ENCODE measurements at regions not wholly inside any gene's neighbourhood (a gene's known extent, or its start where the extent isn't known, plus 50 kb on each side); places are given as distances from the start of the nearest gene placed in this dataset.
"Not testable (repeated sequence)": the region's sequence is repeated elsewhere in the genome, so short reads cannot be mapped to it uniquely, and the experiment has no call there.

DNA sequence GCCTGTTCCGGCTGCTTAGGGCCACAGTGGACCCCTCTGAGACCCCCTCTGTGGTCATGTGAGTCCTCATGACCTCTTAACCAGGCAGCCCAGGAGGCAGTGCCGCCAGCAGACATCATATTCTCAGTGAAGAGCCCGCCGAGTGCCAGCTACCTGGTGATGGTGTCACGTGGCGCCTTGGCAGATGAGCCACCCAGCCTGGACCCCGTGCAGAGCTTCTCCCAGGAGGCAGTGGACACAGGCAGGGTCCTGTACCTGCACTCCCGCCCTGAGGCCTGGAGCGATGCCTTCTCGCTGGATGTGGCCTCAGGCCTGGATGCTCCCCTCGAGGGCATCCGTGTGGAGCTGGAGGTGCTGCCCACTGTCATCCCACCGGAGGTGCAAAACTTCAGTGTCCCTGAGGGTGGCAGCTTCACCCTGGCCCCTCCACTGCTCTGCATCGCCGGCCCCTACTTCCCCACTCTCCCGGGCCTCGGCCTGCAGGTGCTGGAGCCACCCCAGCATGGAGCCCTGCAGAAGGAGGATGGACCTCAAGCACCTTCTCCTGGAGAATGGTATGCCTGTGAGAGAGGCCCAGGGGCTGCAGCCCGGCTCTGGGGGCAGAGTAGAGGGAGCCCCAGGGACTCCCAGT is 176.1 kb downstream of the TBC1D2B start:
- H3K4me3 ChIP-seq: no peak overlapping the region
- no peaks in the 10 kb centered on the region for H3K27me3 ChIP-seq
- no peaks in the 10 kb centered on the region for H3K9me3 ChIP-seq
- no peaks in the 10 kb centered on the region for H3K36me3 ChIP-seq
- DNase-seq: no peak

- peak; percentile 31 for DNase-seq
- H3K9me3 ChIP-seq, H3K4me3 ChIP-seq, H3K36me3 ChIP-seq, H3K27me3 ChIP-seq: not testable (repeated sequence)
Observed at GRCh38 chr15:77900331-77900963, 177.1 kb downstream of the TBC1D2B start.

GRCh38 chr15:77899776-77900175 is 177.7 kb downstream of the TBC1D2B start:
- DNase-seq, H3K27me3 ChIP-seq, H3K4me3 ChIP-seq, H3K9me3 ChIP-seq, H3K36me3 ChIP-seq: not testable (repeated sequence)

GRCh38 chr15:77898811-77899730 is 178.4 kb downstream of the TBC1D2B start:
- no peak for DNase-seq
- Histone ChIP-seq H3K4me3 (no peak overlapping the region), H3K36me3 (no peaks in the 10 kb centered on the region), H3K9me3 (no peaks in the 10 kb centered on the region), H3K27me3 (no peaks in the 10 kb centered on the region)

- H3K27me3 ChIP-seq: no peaks in the 10 kb centered on the region
- no peak overlapping the region for H3K4me3 ChIP-seq
- H3K9me3 ChIP-seq: no peaks in the 10 kb centered on the region
- DNase-seq: no peak
- H3K36me3 ChIP-seq: no peaks in the 10 kb centered on the region
Observed at GRCh38 chr15:77897896-77898406, 179.6 kb downstream of the TBC1D2B start.

DNA sequence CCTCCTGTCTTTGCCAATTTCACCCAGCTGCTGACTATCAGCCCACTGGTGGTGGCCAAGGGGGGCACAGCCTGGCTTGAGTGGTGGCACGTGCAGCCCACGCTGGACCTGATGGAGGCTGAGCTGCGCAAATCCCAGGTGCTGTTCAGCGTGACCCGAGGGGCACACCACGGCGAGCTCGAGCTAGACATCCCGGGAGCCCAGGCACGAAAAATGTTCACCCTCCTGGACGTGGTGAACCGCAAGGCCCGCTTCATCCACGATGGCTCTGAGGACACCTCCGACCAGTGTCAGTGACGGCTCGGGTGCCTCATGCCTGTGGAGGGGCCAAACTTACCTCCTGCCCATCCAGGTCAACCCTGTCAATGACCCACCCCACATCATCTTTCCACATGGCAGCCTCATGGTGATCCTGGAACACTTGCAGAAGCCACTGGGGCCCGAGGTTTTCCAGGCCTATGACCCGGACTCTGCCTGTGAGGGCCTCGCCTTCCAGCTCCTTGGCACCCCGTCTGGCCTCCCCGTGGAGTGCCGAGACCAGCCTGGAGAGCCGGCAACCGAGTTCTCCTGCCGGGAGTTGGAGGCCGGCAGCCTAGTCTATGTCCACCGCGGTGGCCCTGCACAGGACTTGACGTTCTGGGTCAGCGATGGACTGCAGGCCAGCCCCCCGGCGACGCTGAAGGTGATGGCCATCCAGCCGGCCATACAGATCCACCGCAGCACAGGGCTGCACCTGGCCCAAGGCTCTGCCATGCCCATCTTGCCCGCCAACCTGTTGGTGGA is 180.2 kb downstream of the TBC1D2B start:
- H3K4me3 ChIP-seq, DNase-seq, H3K27me3 ChIP-seq, H3K36me3 ChIP-seq, H3K9me3 ChIP-seq: not testable (repeated sequence)

DNA sequence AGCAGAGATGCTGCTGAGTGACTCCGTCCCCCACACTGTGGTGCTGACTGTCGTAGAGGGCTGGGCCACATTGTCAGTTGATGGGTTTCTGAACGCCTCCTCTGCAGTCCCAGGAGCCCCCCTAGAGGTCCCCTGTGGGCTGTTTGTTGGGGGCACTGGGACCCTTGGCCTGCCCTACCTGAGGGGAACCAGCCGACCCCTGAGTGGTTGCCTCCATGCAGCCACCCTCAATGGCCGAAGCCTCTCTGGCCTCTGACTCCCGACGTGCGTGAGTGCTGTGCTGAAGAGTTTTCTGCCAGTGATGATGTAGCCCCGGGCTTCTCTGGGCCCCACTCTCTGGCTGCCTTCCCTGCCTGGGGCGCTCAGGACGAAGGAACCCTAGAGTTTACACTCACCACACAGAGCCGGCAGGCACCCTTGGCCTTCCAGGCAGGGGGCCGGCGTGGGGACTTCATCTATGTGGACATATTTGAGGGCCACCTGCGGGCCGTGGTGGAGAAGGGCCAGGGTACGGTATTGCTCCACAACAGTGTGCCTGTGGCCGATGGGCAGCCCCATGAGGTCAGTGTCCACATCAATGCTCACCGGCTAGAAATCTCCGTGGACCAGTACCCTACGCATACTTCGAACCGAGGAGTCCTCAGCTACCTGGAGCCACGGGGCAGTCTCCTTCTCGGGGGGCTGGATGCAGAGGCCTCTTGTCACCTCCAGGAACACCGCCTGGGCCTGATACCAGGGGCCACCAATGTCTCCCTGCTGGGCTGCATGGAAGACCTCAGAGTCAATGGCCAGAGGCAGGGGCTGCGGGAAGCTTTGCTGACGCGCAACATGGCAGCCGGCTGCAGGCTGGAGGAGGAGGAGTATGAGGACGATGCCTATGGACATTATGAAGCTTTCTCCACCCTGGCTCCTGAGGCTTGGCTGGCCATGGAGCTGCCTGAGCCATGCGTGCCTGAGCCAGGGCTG is 181.1 kb downstream of the TBC1D2B start:
- H3K36me3 ChIP-seq, DNase-seq, H3K9me3 ChIP-seq, H3K4me3 ChIP-seq, H3K27me3 ChIP-seq: not testable (repeated sequence)

DNA sequence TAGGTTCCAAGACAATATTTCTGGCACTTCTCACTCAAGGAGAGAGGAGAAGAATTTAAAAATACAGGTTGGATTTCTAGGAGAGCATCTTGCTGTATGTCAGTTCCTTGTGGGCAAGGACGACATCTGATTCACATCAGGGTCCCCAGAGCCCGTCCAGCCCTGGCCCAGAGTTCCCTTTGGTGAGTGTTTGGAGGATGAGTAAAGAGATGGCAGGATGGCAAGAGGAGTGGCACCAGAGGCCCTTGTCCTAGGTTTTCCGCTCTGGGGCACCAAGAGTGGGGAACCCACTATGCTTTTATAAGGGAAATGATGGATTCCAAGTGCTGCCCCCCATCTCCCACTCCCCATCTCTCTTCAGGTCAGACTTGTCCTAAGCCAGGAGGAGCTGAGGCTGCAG is 181.8 kb downstream of the TBC1D2B start:
- H3K4me3 ChIP-seq: no peak overlapping the region
- H3K9me3 ChIP-seq: no peaks in the 10 kb centered on the region
- no peaks in the 10 kb centered on the region for H3K27me3 ChIP-seq
- DNase-seq: no peak
- H3K36me3 ChIP-seq: no peaks in the 10 kb centered on the region

DNA sequence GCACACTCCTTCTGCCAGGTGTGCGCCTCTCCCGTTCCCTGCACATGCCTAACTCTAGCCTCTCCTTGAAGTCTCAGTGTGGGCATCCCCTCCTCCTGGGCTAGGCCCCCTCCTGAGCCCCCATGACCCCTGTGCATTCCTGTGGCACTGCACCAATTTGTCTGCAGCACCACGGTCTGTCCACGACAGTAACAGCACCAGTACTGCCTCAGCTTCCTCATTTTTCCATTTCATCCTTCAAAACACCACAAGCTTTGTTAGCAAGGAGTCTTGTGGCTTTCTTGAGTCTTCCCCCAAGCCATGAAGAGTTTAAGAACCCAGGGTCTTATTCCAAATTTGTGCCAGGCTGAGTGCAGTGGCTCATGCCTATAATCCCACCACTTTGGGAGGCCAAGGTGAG is 182.4 kb downstream of the TBC1D2B start:
- not testable (repeated sequence) for H3K27me3 ChIP-seq, DNase-seq, H3K4me3 ChIP-seq, H3K36me3 ChIP-seq, H3K9me3 ChIP-seq

DNA sequence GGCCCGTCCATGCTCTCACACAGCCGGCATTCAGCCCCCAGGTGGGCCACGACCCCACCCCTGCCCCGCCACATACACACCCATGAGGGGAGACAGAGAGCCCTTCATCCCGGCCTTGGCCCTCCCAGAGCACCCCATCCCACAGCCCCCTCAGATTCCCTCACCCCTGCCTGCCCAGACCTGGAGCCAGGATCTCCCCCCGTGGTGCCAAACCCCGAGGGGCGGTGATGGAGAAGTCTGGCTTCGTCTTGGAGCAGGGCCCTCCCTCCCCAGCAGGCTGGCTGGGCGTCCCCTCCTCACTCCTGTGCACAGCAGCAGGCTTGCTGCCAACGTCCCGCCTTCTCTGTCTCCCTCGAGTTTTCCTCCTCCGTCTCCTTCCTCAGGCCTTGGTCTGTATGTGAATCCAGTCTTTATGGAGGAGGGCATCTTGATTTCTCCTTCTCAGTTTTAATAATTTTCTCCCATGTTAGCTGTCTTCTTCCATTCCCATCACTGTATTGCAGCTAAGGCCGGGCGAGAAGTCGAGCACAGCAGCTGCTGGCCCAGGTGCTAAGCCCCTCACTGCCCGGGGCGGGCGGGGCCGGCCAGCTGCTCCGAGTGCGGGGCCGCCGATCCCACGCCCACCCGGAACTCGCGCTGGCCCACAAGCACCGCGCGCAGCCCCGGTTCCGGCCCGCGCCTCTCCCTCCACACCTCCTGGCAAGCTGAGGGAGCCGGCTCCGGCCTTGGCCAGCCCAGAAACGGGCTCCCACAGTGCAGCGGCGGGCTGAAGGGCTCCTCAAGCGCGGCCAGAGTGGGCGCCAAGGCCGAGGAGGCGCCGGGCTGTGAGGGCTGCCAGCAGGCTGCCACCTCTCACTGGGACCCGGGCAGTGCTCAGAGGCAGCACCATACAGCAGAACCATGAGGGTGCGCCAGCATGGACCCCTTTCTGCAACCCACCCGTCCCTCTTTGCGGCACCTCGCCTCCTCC is 183.6 kb downstream of the TBC1D2B start:
- H3K4me3 ChIP-seq, H3K36me3 ChIP-seq, H3K27me3 ChIP-seq, H3K9me3 ChIP-seq, DNase-seq: not testable (repeated sequence)

DNA sequence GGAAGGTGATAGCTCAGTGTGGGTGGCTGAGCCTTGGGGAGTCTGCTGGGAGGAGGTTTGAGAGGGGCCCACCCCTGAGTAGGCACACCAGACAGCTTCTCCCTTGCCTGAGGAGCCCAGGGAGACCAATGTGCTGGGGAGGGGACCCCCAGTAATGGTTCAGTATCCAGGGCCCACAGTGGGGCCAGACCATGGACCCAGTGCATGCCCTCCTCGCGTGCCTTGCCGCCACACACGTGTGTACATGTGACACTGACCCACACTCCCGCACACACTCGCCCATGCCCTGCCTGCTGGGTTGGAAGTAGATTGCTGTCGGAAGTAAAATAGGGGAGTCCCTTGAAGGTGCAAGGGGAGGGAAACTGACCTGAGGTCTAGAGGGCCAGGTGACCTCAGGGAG is 184.3 kb downstream of the TBC1D2B start:
- not testable (repeated sequence) for H3K36me3 ChIP-seq, H3K9me3 ChIP-seq, H3K27me3 ChIP-seq, H3K4me3 ChIP-seq, DNase-seq

DNA sequence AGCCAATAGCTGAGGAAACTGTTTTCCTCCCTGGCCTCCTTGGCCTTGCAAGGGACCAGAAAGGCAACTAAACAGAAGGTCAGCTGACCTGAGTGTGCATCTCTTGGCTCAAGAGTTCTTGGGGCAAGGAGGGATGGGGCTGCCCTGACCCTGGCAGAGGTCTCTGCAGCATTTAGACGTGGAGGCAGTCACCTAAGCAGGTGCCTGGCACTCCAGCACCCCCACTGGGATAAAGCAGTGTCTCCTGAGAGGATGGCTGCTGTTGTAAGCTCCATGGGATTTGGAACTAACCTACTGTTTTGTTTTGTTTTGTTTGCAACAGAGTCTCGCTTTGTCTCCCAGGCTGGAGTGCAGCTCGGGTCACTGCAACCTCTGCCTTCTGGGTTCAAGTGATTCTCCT is 185.2 kb downstream of the TBC1D2B start:
- H3K4me3 ChIP-seq: no peak overlapping the region
- no peak for DNase-seq

DNA sequence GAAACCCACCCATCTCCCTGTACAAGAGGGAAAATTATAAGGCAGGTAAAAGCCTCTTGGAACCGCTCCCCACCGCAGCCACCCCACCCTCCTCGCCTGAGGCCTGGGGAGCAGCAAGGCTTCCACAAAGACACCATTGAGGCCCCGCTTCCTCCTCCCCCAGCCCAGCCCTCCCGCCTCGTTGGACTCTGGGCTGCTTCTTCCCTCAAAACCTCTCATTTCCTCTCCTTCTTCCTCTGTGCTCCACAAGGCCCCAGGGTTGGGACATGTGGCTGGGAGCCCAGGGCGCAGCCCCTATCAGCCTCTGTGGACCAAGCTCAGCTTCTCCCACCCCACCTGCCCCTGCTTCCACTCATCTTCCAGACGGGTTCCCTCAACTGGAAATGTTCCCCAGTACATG is 185.6 kb downstream of the TBC1D2B start:
- H3K4me3 ChIP-seq, H3K36me3 ChIP-seq, H3K27me3 ChIP-seq, H3K9me3 ChIP-seq, DNase-seq: not testable (repeated sequence)

More for the DNA sequence above, 185.2 kb downstream of the TBC1D2B start:
- H3K36me3 ChIP-seq: no peaks in the 10 kb centered on the region
- H3K27me3 ChIP-seq: no peaks in the 10 kb centered on the region
- no peaks in the 10 kb centered on the region for H3K9me3 ChIP-seq

DNA sequence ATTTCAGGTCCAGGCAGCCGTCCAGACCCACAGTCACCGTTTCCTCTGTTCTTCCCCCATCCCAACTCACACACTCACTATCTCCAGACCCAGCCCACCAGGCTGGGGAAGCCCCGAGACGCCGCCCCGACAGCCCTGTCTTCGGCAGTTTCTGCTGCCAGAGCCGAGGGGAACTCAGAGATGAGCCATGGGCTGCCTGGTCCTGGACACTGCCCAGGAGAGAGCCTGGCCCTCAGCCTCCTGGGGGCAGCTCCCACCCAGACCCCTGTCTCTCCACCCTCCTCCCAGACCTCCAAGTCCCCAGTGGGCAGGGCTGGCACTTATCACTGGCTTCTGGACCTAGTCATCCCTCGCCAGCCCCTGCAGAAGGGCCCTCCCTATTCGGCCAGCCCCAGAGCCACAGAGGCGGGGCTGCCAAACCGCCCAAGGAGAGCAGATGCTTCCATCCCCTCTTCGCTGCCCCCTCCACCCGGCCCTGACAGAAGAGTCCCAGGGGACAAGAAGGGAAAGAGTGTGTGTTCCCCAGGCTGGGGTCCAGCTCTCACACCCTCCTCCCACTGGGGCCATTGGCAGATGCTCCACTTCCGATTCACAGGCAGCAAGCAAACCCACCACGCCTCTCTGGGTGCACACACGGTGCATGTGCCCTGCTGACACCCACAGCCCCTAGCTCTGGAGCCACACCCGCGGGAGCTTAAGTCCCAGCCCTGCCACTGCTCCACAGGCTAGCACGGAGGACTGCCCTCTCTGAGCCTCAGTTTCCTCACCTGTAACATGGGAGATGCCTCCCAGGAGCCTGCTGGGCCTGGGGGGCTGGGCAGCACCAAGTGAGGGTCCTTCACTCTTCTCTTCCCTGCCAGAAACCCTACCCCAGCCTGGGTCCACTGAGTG is 186.4 kb downstream of the TBC1D2B start:
- not testable (repeated sequence) for H3K27me3 ChIP-seq, H3K4me3 ChIP-seq, H3K9me3 ChIP-seq, H3K36me3 ChIP-seq
- peak; percentile 19 for DNase-seq

All from MG63 (cell line).